ENCODE measurements at regions not wholly inside any gene's neighbourhood (a gene's known extent, or its start where the extent isn't known, plus 50 kb on each side); places are given as distances from the start of the nearest gene placed in this dataset.

GRCh38 chr18:11322716-11323115 is 173.3 kb upstream of the PIEZO2 start:
- TF ChIP-seq CTCF (IDR thresholded peaks at IDR 0.05), result no peak
- no peak for TF ChIP-seq POLR2A (IDR thresholded peaks at IDR 0.05)

All from Peyer's patch (tissue), 4 donors.